HL-60 (cell line): ENCODE measurements at regions not wholly inside any gene's neighbourhood (a gene's known extent, or its start where the extent isn't known, plus 50 kb on each side); places are given as distances from the start of the nearest gene placed in this dataset.

Source experiments
- DNase-seq, 2 experiments: peaks; one replicate each; pipeline ENCODE4 v3.0.0-alpha.2; 2010 to 2020; ENCODE audit warnings: low read depth in 1 of 2, low spot score in 1 of 2
- H3K27ac ChIP-seq: fragments of 250-450 bp; sonication (Bioruptor Pico); replicated peaks from 2 replicates; pipeline ENCODE4 v1.5.1; 2020; ENCODE audit warnings: mild to moderate bottlenecking, moderate library complexity
- H3K27me3 ChIP-seq: fragments of 250-450 bp; sonication (Bioruptor Pico); 2 replicates; pipeline ENCODE4 v1.5.1; 2021; ENCODE audit warnings: mild to moderate bottlenecking, moderate library complexity; ENCODE audit not compliant: insufficient read depth, poor library complexity, severe bottlenecking
- H3K4me3 ChIP-seq: replicated peaks from 2 replicates; pipeline ENCODE4 v1.5.1; 2011; ENCODE audit warnings: mild to moderate bottlenecking, control low read depth, low read length; ENCODE audit not compliant: insufficient read depth
- CTCF ChIP-seq: IDR thresholded peaks from one replicate; pipeline ENCODE4 v1.5.1; 2011; ENCODE audit warnings: low read length, control low read depth, inconsistent platforms; ENCODE audit not compliant: insufficient read depth
- GABPA ChIP-seq: IDR thresholded peaks from 2 replicates; pipeline ENCODE4 v1.6.1; 2012; ENCODE audit warnings: low read depth
- POLR2AphosphoS5 ChIP-seq: IDR thresholded peaks from 2 replicates; pipeline ENCODE4 v1.6.1; 2012; ENCODE audit warnings: low read depth
- REST ChIP-seq: IDR thresholded peaks from 2 replicates; pipeline ENCODE4 v1.6.1; 2012; ENCODE audit warnings: low read depth; ENCODE audit not compliant: insufficient replicate concordance
- SPI1 ChIP-seq: IDR thresholded peaks from 2 replicates; pipeline ENCODE4 v1.6.1; 2012; ENCODE audit warnings: low read depth, mild to moderate bottlenecking, borderline replicate concordance

- DNase-seq, result no peak
- H3K27ac ChIP-seq, result no peak overlapping the region
- no peak overlapping the region for H3K4me3 ChIP-seq
- no peak for TF ChIP-seq SPI1
- TF ChIP-seq GABPA, result no peak
- TF ChIP-seq CTCF, result no peak
- no peak for TF ChIP-seq REST
- no peak for TF ChIP-seq POLR2AphosphoS5
- H3K27me3 ChIP-seq, result no peaks in the 10 kb centered on the region
Observed at GRCh38 chr18:53601344-53601743, 623.1 kb downstream of the MBD2 start.

- no peaks in the 10 kb centered on the region for H3K27me3 ChIP-seq
- DNase-seq, result no peak
- TF ChIP-seq CTCF (no peak), REST (no peak), GABPA (no peak), POLR2AphosphoS5 (no peak), SPI1 (no peak)
- no peak overlapping the region for H3K27ac ChIP-seq
- no peak overlapping the region for H3K4me3 ChIP-seq
Observed at GRCh38 chr18:53586923-53587322, 637.5 kb downstream of the MBD2 start.
